Cardiac fibroblast (primary cell): ENCODE measurements at regions not wholly inside any gene's neighbourhood (a gene's known extent, or its start where the extent isn't known, plus 50 kb on each side); places are given as distances from the start of the nearest gene placed in this dataset.

ENCODE experiments used
- DNase-seq, 2 donors: peaks; one replicate each; pipeline versions ENCODE4 v3.0.0 to v3.0.0-alpha.2; 2010; ENCODE audit warnings: low read depth in 2 of 2
- H3K4me3 ChIP-seq, 2 donors: replicated peaks in 1 of 2; 1 replicate in 1 of 2; 2 replicates in 1 of 2; pipeline ENCODE4 v1.5.1; 2011; ENCODE audit warnings: low read depth in 2 of 2, low read length in 2 of 2, mild to moderate bottlenecking in 2 of 2, moderate library complexity in 1 of 2
- CTCF ChIP-seq: IDR thresholded peaks from one replicate; pipeline ENCODE4 v1.5.1; 2011; ENCODE audit warnings: low read depth, mild to moderate bottlenecking, low read length, inconsistent platforms

GRCh38 chr10:3867454-3868270, 82.7 kb upstream of the KLF6 start:
- DNase-seq, result peak in 1 of 2 donors; percentile 6
- no peak overlapping the region for H3K4me3 ChIP-seq
- no peak for TF ChIP-seq CTCF

GRCh38 chr10:3866332-3866731, 81.3 kb upstream of the KLF6 start:
- no peak overlapping the region for H3K4me3 ChIP-seq
- TF ChIP-seq CTCF, result no peak
- no peak for DNase-seq

GRCh38 chr10:3865565-3865964, 80.6 kb upstream of the KLF6 start:
- no peak for DNase-seq
- H3K4me3 ChIP-seq, result no peak overlapping the region
- TF ChIP-seq CTCF, result no peak

DNA sequence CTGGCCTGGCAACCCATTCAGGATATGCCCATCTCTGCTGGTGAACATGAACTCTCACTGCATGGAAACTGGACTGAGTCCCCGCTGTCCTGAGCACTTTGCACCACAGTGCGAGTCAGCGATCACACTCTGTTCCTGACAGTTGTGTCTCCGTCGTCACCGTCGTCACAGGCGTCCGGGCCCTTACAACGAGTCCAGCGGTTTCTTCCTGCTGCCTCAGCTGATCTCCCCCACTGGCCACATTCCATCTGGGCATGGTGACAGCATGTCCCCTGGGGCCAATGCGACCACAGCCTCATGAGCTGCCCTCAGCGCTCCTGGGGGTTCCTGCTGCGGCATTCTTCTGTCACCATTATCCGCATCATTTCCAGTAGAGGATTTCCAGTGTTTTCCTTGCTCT, 76.8 kb upstream of the KLF6 start:
- no peak for TF ChIP-seq CTCF
- no peak overlapping the region for H3K4me3 ChIP-seq
- no peak for DNase-seq

GRCh38 chr10:3858051-3858845, 73.2 kb upstream of the KLF6 start:
- no peak for TF ChIP-seq CTCF
- peak in 1 of 2 donors; percentile 38 for DNase-seq

GRCh38 chr10:3857318-3857717, 72.3 kb upstream of the KLF6 start:
- H3K4me3 ChIP-seq, result no peak overlapping the region
- DNase-seq, result no peak
- TF ChIP-seq CTCF, result no peak

More at GRCh38 chr10:3858051-3858845, 73.2 kb upstream of the KLF6 start:
- no peak overlapping the region for H3K4me3 ChIP-seq
